Middle frontal gyrus (tissue), 1 donor: ENCODE measurements at regions not wholly inside any gene's neighbourhood (a gene's known extent, or its start where the extent isn't known, plus 50 kb on each side); places are given as distances from the start of the nearest gene placed in this dataset.
"Not testable (repeated sequence)": the region's sequence is repeated elsewhere in the genome, so short reads cannot be mapped to it uniquely, and the experiment has no call there.

Experiments used
- DNase-seq: peaks from one replicate; pipeline ENCODE4 v3.0.0-alpha.2; 2015; ENCODE audit warnings: low spot score; ENCODE audit errors: extremely low spot score

GRCh38 chr11:71101046-71101445 lies 151.3 kb downstream of the SHANK2 start:
- no peak for DNase-seq

DNA sequence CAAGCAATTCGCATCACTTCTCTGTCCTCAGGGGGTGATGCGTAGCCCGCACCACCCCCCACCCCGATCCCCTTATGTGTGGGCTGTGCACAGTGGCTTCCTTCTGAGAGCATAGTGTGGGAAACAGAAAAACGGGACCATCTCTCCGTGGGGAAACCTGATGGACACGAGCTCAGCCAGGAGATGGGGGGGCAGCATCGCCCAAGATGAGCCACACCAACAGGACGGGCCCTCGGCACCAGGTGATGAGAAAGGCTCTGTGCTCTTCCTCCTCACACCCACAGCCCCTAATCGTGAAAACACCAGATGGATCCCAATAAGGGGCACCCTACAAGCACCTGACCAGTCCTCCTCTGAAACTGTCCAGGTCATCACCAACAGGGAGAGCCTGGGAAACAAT lies 153.6 kb downstream of the SHANK2 start:
- no peak for DNase-seq

DNA sequence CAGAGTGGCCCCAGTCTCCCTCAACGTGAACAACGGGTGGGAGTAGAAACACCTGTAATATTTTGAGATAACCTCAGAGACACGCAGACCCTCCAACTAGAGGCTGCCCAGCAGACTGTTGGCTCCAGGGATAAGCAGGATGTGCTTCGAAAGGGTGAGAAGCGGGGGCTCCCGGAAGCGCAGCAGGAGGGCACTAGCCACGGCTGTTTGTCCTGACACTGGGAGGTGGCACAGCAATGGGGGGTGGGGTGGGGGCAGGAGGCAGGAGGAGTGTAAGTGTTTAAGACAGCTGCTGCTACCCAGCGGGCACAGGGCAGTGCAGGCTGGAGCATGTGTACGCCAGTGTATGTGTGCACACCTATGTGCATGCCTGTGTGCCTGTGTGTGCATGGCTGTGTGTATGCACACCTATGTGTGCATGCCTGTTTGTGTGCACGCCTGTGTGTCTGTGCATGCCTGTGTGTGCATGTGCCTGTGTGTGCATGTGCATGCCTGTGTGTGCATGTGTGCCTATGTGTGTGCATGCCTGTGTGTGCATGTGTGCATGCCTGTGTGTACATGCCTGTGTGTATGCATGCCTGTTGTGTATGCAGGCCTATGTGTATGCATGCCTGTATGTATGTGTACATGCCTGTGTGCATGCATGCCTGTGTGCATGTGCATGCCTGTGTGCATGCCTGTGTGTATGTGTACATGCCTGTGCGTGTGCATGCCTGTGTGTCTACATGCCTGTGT lies 154.7 kb downstream of the SHANK2 start:
- DNase-seq, result no peak

- no peak for DNase-seq
These were observed 155.5 kb downstream of the SHANK2 start for GRCh38 chr11:71096751-71097388.

GRCh38 chr11:71095294-71095850 lies 157.0 kb downstream of the SHANK2 start:
- no peak for DNase-seq

DNA sequence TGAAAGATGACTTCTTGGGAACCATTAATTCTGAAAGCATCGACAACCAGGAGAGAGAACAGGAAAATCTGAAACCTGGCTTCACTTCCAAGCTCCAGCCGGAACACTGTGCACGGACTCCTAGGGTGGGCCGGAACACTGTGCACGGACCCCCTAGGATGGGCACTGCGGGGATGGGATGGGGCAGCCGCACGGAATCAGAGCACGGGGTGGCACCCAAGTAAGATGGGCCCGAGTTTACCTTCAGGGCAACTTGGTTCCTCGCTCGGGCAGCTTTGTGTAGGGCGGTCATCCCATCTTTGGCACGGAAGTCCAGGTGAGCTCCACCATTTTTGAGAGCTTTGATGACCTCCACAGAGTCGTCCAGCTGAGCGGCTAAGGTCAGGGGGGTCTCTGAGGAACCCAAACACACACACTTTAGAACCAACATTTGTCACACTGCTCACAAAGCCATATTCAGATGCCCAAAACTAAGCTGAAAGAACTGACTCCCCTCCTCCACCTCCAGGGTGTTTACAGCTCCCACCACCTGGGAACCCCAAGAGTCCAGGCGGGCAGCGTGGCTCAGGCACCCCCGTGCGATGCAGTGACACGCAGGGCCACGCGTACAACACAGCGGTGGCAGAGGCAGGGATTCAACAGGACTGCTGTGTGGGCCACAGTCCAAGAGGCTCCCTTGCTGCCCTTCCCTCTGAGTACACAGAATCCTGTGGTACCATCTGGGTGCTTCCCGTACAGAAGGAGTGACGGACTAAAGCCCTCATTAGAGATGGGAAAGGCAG lies 157.9 kb downstream of the SHANK2 start:
- no peak for DNase-seq

GRCh38 chr11:71093783-71094182 lies 158.6 kb downstream of the SHANK2 start:
- DNase-seq, result no peak

- no peak for DNase-seq
These were observed 160.7 kb downstream of the SHANK2 start for GRCh38 chr11:71091506-71092265.

GRCh38 chr11:71089571-71089970 lies 162.8 kb downstream of the SHANK2 start:
- no peak for DNase-seq

DNA sequence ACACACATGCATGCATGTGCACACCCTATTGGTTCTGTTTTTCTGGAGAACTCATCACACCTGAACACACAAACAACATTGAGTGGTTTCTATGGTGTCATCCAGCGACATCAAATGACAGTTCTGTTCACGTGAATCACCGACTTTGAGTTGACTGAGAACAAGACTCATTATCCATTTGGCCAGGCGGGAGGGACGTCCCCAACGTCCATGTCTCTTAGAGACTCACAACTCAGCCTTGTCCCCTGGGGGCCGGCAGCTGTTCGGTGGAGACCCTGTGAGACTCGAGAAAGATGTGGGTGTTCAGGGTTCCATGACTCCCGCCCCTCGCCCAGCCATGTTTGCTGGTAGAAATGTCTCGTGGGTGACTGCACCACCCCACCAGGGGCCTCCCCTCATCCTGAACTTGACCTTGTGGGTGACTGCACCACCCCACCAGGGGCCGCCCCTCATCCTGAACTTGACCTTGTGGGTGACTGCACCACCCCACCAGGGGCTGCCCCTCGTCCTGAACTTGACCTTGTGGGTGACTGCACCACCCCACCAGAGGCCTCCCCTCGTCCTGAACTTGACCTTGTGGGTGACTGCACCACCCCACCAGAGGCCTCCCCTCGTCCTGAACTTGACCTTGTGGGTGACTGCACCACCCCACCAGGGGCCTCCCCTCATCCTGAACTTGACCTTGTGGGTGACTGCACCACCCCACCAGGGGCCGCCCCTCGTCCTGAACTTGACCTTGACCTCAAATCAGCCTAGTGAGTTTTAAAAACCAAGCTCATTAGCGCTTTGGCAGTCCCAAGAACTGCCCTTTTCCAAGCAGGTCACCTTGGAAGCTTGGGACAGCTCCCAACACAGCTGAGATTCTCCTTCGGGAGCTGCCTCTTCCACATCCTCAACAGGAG lies 163.8 kb downstream of the SHANK2 start:
- DNase-seq, result not testable (repeated sequence)

- DNase-seq, result no peak
These were observed 165.6 kb downstream of the SHANK2 start for GRCh38 chr11:71086687-71087258.

DNA sequence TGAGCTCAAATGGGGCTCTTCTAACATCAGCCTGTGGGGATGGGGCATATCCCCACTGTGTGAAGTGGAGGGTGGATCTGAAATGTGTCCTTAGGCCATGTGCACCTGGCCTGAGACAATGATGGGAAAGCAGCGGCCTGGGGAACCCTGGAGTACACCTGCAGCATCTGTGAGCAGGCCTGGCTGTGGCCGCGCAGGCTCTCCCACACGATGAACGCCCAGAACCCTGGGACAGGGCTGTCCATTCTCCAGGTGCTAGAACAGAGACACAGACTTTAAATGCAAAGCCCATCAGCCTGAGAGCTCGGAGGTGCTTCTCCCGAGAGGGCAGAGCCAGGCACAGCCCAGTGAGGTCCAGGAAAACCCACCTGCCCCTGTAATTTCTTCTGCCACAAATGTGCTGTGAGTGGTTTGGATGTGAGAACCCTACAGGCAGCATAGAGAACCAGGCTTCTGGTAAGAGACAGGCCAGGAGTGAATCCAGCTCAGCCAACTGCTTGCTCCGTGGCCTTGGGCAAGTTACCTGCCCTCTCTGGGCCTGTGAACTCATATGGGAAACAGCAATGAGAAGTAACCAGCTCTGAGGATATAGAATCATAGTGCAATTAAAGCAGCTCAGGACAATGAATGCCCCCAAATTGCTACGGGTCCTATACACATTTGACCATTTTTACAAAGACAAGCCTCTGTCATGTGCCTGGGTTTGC lies 167.9 kb downstream of the SHANK2 start:
- DNase-seq, result no peak

- no peak for DNase-seq
These were observed 169.3 kb downstream of the SHANK2 start for GRCh38 chr11:71083105-71083504.

DNA sequence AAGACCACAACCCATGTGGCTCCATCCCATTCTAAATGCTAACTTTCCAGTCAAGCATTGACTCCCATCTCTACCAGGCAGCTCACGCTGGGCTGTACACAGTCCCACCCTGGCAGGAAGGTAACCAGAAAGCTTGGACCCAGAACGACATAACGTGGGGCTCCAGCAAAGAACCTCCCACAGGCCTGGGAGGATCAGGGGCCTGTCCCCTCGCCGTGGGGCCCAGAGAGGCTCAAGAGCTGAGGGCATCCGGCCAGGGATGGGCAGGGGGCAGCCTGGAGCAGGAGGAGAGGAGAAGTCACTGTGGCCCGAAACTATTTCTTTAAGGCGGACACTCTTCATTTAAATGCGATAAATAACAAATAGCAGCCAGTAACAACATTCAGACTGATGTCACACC lies 169.9 kb downstream of the SHANK2 start:
- DNase-seq, result no peak

DNA sequence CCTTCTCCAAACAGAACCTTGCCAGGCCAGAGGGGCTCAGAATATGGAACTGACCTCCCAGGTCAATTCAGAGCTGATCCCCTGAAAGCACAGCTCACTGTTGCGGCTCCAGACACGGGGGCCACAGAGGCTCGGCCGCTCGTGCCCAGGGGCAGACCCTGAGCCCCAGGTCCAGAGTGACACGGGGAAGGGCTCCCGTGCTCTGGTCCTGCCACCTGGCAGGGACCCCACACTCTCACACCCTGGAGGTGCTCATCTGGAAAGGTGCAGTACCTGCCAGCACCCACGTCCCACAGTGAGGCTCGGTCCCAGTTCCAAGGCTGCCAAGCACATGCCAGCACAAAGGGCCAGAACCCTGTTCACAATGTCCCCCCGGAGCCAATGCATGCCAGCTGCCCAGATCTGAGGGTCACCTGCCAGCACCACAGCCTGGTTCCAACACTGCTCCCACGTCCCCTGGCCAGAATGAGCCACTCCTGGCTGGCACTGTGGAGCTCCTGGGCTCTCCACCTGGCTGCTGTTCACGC lies 170.6 kb downstream of the SHANK2 start:
- DNase-seq, result no peak

DNA sequence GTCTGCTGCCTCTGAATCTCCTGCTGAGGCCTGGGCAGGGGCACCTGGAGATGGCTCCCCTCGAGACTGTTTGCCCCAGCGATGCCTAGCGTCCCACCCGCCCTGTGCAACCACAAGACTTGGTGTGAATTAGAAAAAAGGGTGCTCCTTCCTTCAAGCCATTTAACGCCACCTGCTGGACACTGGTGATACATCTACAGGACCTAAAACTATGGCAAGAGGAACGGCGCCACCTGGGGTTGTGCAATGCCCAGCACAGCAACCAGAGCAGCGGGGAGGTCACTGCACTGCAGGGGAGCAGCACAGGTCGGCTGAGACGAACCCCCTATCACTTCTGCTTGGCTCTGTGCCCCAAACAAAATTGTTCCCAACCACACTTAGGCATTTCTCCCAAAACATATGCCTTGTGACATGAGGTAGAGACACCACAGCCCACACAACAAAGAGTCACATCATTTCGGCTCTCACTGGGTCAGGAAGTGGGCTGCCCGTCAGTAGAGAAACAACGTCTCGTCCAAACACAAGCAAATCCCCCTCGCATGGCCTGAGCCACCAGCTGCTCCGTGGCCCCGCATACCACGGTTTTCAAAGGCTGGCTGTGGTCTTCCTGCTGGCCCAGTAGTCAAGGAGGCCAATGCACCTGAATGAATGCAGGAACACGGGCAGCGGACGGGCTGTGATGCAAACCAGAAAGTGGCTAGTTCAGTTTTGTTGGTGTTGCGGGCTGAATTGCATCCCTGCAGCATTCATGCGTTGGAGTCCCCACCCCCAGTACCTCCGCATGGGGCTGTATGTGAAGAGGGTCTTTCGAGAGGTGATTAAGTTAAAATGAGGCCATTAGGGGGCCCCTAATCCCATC lies 171.9 kb downstream of the SHANK2 start:
- DNase-seq, result peak; percentile 80

DNA sequence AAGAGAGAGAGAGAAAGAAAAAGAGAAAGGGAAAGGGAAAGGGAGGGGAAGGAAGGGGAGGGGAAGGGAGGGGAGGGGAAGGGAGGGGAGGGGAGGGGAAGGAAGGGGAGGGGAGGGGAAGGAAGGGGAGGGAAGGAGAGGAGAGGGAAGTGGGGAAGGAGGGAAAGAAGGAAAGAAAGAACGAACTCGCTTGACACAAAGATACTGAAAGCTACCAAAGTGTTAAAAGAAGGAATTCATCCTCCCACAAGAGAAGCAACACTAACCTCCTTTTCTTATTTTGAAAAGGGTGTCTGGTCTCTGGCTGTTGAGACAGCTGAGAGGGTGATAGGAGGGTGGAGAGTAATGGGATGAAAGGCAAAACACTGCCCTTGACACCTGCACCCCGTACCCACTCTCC lies 172.6 kb downstream of the SHANK2 start:
- no peak for DNase-seq

DNA sequence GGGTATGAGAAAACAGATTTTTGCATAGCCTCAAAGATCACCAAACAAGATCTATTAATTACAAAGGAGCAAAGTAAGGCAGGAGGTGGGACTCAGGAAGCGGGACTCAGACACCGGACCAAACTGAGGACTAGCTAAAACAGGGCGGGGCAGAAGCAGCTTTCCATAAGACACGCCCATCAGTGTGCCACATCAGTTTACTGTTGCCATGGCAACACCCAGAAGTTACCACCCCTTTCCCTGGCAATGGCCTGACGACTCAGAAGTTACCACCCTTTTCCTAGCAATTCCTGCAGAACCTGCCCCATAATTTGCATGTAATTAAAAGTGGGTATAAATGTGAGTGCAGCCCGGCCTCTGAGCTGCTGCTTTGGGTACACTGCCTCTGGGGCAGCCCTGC lies 173.9 kb downstream of the SHANK2 start:
- DNase-seq, result no peak
